Upper lobe of right lung (tissue), 1 donor: ENCODE measurements at regions not wholly inside any gene's neighbourhood (a gene's known extent, or its start where the extent isn't known, plus 50 kb on each side); places are given as distances from the start of the nearest gene placed in this dataset.

ENCODE experiments used
- ATAC-seq: fragments of 200-7000 bp; cut with Tn5 transposase; one replicate; pipeline ENCODE4 v1.9.1; 2020; ENCODE audit warnings: mild to moderate bottlenecking, moderate library complexity
- DNase-seq: peaks from one replicate; pipeline ENCODE4 v3.0.0-alpha.2; 2020
- H3K27ac ChIP-seq: fragments of 200-600 bp; one replicate; pipeline ENCODE4 v1.8.0; 2022
- H3K27me3 ChIP-seq: fragments of 200-600 bp; one replicate; pipeline ENCODE4 v1.8.0; 2022; ENCODE audit warnings: mild to moderate bottlenecking
- H3K36me3 ChIP-seq: fragments of 200-600 bp; one replicate; pipeline ENCODE4 v1.8.0; 2022
- H3K4me1 ChIP-seq: fragments of 200-600 bp; one replicate; pipeline ENCODE4 v1.8.0; 2022
- H3K4me3 ChIP-seq: fragments of 200-600 bp; one replicate; pipeline ENCODE4 v1.8.0; 2022; ENCODE audit warnings: mild to moderate bottlenecking
- H3K9me3 ChIP-seq: fragments of 200-600 bp; one replicate; pipeline ENCODE4 v1.8.0; 2022
- CTCF ChIP-seq: fragments of 200-600 bp; IDR thresholded peaks from one replicate; pipeline ENCODE4 v1.8.0; 2022; ENCODE audit warnings: antibody characterized with exemption
- intact Hi-C: fragments of 100-400 bp; cut with DNase I; formaldehyde crosslinking; loops from one replicate; pipeline ENCODE4 v1.11.0; 2022
- donor health status: DM: no; HTN: yes; CAD: no; lungs with severe emphysema.

GRCh38 chr17:77807746-77808441 lies 150.6 kb upstream of the TNRC6C start:
- ATAC-seq (no peak), DNase-seq (no peak)
- no peak for TF ChIP-seq CTCF
- Histone ChIP-seq H3K27me3 (peaks cover 2% of the 10 kb centered on the region), H3K36me3 (no peaks in the 10 kb centered on the region), H3K4me1 (no peaks in the 10 kb centered on the region), H3K9me3 (no peaks in the 10 kb centered on the region), H3K27ac (no peak overlapping the region), H3K4me3 (no peak overlapping the region)
- intact Hi-C loops = no loop called here

- intact Hi-C loops = no loop called here
- H3K36me3 ChIP-seq = no peaks in the 10 kb centered on the region
- no peaks in the 10 kb centered on the region for H3K4me1 ChIP-seq
- no peaks in the 10 kb centered on the region for H3K27me3 ChIP-seq
- no peaks in the 10 kb centered on the region for H3K9me3 ChIP-seq
- ATAC-seq (no peak), DNase-seq (no peak)
- no peak for TF ChIP-seq CTCF
- no peak overlapping the region for H3K4me3 ChIP-seq
- H3K27ac ChIP-seq = no peak overlapping the region
Measured at GRCh38 chr17:77808686-77809425, 149.6 kb upstream of the TNRC6C start.

- ATAC-seq = no peak
- Histone ChIP-seq H3K4me3 (no peak overlapping the region), H3K4me1 (no peaks in the 10 kb centered on the region), H3K27ac (no peak overlapping the region), H3K36me3 (no peaks in the 10 kb centered on the region), H3K27me3 (no peaks in the 10 kb centered on the region), H3K9me3 (no peaks in the 10 kb centered on the region)
- no peak for TF ChIP-seq CTCF
- no peak for DNase-seq
- intact Hi-C loops = no loop called here
Measured at GRCh38 chr17:77809814-77810213, 148.7 kb upstream of the TNRC6C start.

GRCh38 chr17:77810536-77810935 lies 148.0 kb upstream of the TNRC6C start:
- Histone ChIP-seq H3K27me3 (no peaks in the 10 kb centered on the region), H3K27ac (no peak overlapping the region), H3K36me3 (no peaks in the 10 kb centered on the region), H3K9me3 (no peaks in the 10 kb centered on the region), H3K4me3 (no peak overlapping the region), H3K4me1 (no peaks in the 10 kb centered on the region)
- DNase-seq (no peak), ATAC-seq (peak; percentile 36)
- TF ChIP-seq CTCF = no peak
- intact Hi-C loops = no loop called here

GRCh38 chr17:77811521-77811920 lies 147.0 kb upstream of the TNRC6C start:
- no peaks in the 10 kb centered on the region for H3K9me3 ChIP-seq
- no peak for DNase-seq
- H3K27me3 ChIP-seq = no peaks in the 10 kb centered on the region
- intact Hi-C loops = no loop called here
- no peak overlapping the region for H3K4me3 ChIP-seq
- TF ChIP-seq CTCF = no peak
- ATAC-seq = peak; percentile 61
- no peak overlapping the region for H3K27ac ChIP-seq
- H3K4me1 ChIP-seq = no peaks in the 10 kb centered on the region
- H3K36me3 ChIP-seq = no peaks in the 10 kb centered on the region
